Retina (tissue), 1 donor: ENCODE measurements at regions not wholly inside any gene's neighbourhood (a gene's known extent, or its start where the extent isn't known, plus 50 kb on each side); places are given as distances from the start of the nearest gene placed in this dataset.
"Not testable (repeated sequence)": the region's sequence is repeated elsewhere in the genome, so short reads cannot be mapped to it uniquely, and the experiment has no call there.

Source experiments
- DNase-seq: peaks from one replicate; pipeline ENCODE4 v3.0.0-alpha.2; 2016

GRCh38 chr3:3686907-3687648, 112.2 kb upstream of the LRRN1 start:
- no peak for DNase-seq

- no peak for DNase-seq
These were observed 113.5 kb upstream of the LRRN1 start for GRCh38 chr3:3685721-3686120.

GRCh38 chr3:3683261-3683660, 116.0 kb upstream of the LRRN1 start:
- DNase-seq, result no peak

- no peak for DNase-seq
These were observed 123.4 kb upstream of the LRRN1 start for GRCh38 chr3:3675801-3676200.

GRCh38 chr3:3675186-3675585, 124.0 kb upstream of the LRRN1 start:
- DNase-seq, result no peak

- DNase-seq, result no peak
These were observed 132.6 kb upstream of the LRRN1 start for GRCh38 chr3:3666664-3667063.

- no peak for DNase-seq
These were observed 133.1 kb upstream of the LRRN1 start for GRCh38 chr3:3665961-3666640.

- no peak for DNase-seq
These were observed 133.7 kb upstream of the LRRN1 start for GRCh38 chr3:3665546-3665945.

GRCh38 chr3:3664935-3665334, 134.3 kb upstream of the LRRN1 start:
- no peak for DNase-seq

GRCh38 chr3:3662610-3663009, 136.6 kb upstream of the LRRN1 start:
- no peak for DNase-seq

GRCh38 chr3:3654916-3655315, 144.3 kb upstream of the LRRN1 start:
- no peak for DNase-seq

GRCh38 chr3:3648988-3649679, 150.1 kb upstream of the LRRN1 start:
- DNase-seq, result no peak

GRCh38 chr3:3646934-3647333, 152.3 kb upstream of the LRRN1 start:
- DNase-seq, result no peak

GRCh38 chr3:3646103-3646844, 153.0 kb upstream of the LRRN1 start:
- DNase-seq, result not testable (repeated sequence)

GRCh38 chr3:3641877-3642455, 157.3 kb upstream of the LRRN1 start:
- no peak for DNase-seq

- DNase-seq, result no peak
These were observed 160.2 kb upstream of the LRRN1 start for GRCh38 chr3:3639078-3639477.

GRCh38 chr3:3636815-3637214, 162.4 kb upstream of the LRRN1 start:
- no peak for DNase-seq

GRCh38 chr3:3635109-3635508, 164.1 kb upstream of the LRRN1 start:
- DNase-seq, result no peak

- no peak for DNase-seq
These were observed 164.9 kb upstream of the LRRN1 start for GRCh38 chr3:3634326-3634725.

GRCh38 chr3:3633761-3634160, 165.5 kb upstream of the LRRN1 start:
- no peak for DNase-seq

GRCh38 chr3:3632449-3632848, 166.8 kb upstream of the LRRN1 start:
- DNase-seq, result no peak

- DNase-seq, result no peak
These were observed 168.1 kb upstream of the LRRN1 start for GRCh38 chr3:3631114-3631513.

GRCh38 chr3:3629911-3630310, 169.3 kb upstream of the LRRN1 start:
- DNase-seq, result no peak
